ENCODE measurements at regions not wholly inside any gene's neighbourhood (a gene's known extent, or its start where the extent isn't known, plus 50 kb on each side); places are given as distances from the start of the nearest gene placed in this dataset.

GRCh38 chr9:87036506-87036905, 89.2 kb upstream of the GAS1 start:
- no peaks in the 10 kb centered on the region for H3K36me3 Mint-ChIP-seq (ENCODE audit: low read depth)
- no peak for DNase-seq (ENCODE audit: low spot score)

More at GRCh38 chr9:87036506-87036905, 89.2 kb upstream of the GAS1 start:
- H3K27me3 Mint-ChIP-seq (ENCODE audit: insufficient read depth, low read depth, poor library complexity) = no peaks in the 10 kb centered on the region
- Histone ChIP-seq H3F3A (replicated peaks; ENCODE audit: low read depth) (no peaks in the 10 kb centered on the region), H3K4me1 (ENCODE audit: insufficient read depth) (peaks cover 26% of the 10 kb centered on the region), H3K27ac (ENCODE audit: low read depth) (no peak overlapping the region), H3K36me3 (ENCODE audit: insufficient read depth) (no peaks in the 10 kb centered on the region), H4K20me1 (replicated peaks; ENCODE audit: insufficient read depth) (no peaks in the 10 kb centered on the region; the same call in 1 of the 2 replicates), H3K27me3 (ENCODE audit: insufficient read depth) (no peaks in the 10 kb centered on the region), H3K79me2 (replicated peaks; ENCODE audit: insufficient read depth) (peaks cover 35% of the 10 kb centered on the region), H3K4me2 (no peak overlapping the region), H2AFZ (no peak overlapping the region), H3K4me3 (no peak overlapping the region), H3K9me2 (ENCODE audit: insufficient read depth) (no peaks in the 10 kb centered on the region; the same call in 1 of the 2 replicates)
- peaks cover 7% of the 10 kb centered on the region; the same call in 2 of the 3 replicates for H3K9me3 Mint-ChIP-seq
- no peak overlapping the region for H3K4me3 Mint-ChIP-seq
- no peak for ATAC-seq
- no peak for TF ChIP-seq CREB1 (CRISPR knock-in tag; IDR thresholded peaks at IDR 0.05; ENCODE audit: low read depth)
- no peak for TF ChIP-seq ZNF331 (CRISPR knock-in tag; IDR thresholded peaks at IDR 0.05; ENCODE audit: low read depth)
- no peak for TF ChIP-seq EZH2phosphoT487 (IDR thresholded peaks at IDR 0.05; ENCODE audit: unreplicated experiment)
- TF ChIP-seq ETS1 (IDR thresholded peaks at IDR 0.05) = no peak
- TF ChIP-seq CTCF (conservative IDR thresholded peaks at IDR 0.05; ENCODE audit: low read depth in 2 of 2) = no peak
- TF ChIP-seq ZNF114 (CRISPR knock-in tag; IDR thresholded peaks at IDR 0.05) = no peak
- no peak for TF ChIP-seq REST (IDR thresholded peaks at IDR 0.05; ENCODE audit: unreplicated experiment)
- no peak for TF ChIP-seq STAT1 (IDR thresholded peaks at IDR 0.05; ENCODE audit: unreplicated experiment)
- no peak for TF ChIP-seq POLR2AphosphoS5 (IDR thresholded peaks at IDR 0.05; ENCODE audit: low read depth)
- no peak for TF ChIP-seq NANOG (IDR thresholded peaks at IDR 0.05; ENCODE audit: borderline replicate concordance)
- TF ChIP-seq ZNF462 (CRISPR knock-in tag; IDR thresholded peaks at IDR 0.05) = no peak
- no peak for TF ChIP-seq JUNB (IDR thresholded peaks at IDR 0.05; ENCODE audit: unreplicated experiment)
- no peak for TF ChIP-seq EZH2 (IDR thresholded peaks at IDR 0.05; ENCODE audit: low read depth, unreplicated experiment)
- H3K27ac Mint-ChIP-seq = no peak overlapping the region
- H3K4me1 Mint-ChIP-seq = peaks cover 20% of the 10 kb centered on the region
